H1 (cell line): ENCODE measurements at regions not wholly inside any gene's neighbourhood (a gene's known extent, or its start where the extent isn't known, plus 50 kb on each side); places are given as distances from the start of the nearest gene placed in this dataset.

Experiments
- CTCF ChIA-PET: fragments of 300-600 bp; sonication (Branson Sonifier 250); formaldehyde crosslinking; loops from one replicate; lab custom pipeline; 2021; ENCODE audit not compliant: partially characterized antibody; lab: Charles Lee
- POLR2A ChIA-PET: fragments of 300-600 bp; sonication (Branson Sonifier 250); formaldehyde crosslinking; loops from one replicate; lab custom pipeline; 2021; ENCODE audit warnings: inconsistent platforms; ENCODE audit not compliant: partially characterized antibody; lab: Charles Lee
- DNase-seq, 2 experiments: peaks; one replicate each; pipeline versions ENCODE4 v3.0.0 to v3.0.0-alpha.2; 2010 to 2022; ENCODE audit warnings: low spot score in 2 of 2, low read depth in 1 of 2, mixed read lengths in 1 of 2
- FAIRE-seq: peaks from 2 replicates; lab custom pipeline; 2011; peaks lifted over from hg19 to GRCh38; lab: Jason Lieb, UNC
- H2AFZ ChIP-seq: 2 replicates; pipeline ENCODE4 v1.8.1; 2012; ENCODE audit warnings: low read length, inconsistent platforms
- H2AK5ac ChIP-seq: 2 replicates; pipeline ENCODE4 v1.6.1; 2013; ENCODE audit warnings: low read depth, low read length
- H2BK120ac ChIP-seq: replicated peaks from 2 replicates; pipeline ENCODE3; 2013; ENCODE audit warnings: low read depth, low read length, inconsistent platforms
- H2BK12ac ChIP-seq: 2 replicates; pipeline ENCODE4 v1.6.1; 2013; ENCODE audit warnings: low read depth, low read length
- H2BK15ac ChIP-seq: 2 replicates; pipeline ENCODE4 v1.6.1; 2013; ENCODE audit warnings: low read length
- H2BK20ac ChIP-seq: 2 replicates; pipeline ENCODE4 v1.6.1; 2013; ENCODE audit warnings: low read length
- H2BK5ac ChIP-seq: 2 replicates; pipeline ENCODE4 v1.6.1; 2013; ENCODE audit warnings: low read depth, low read length
- H3K14ac ChIP-seq: 2 replicates; pipeline ENCODE4 v1.6.1; 2013; ENCODE audit warnings: inconsistent platforms; ENCODE audit not compliant: insufficient read length
- H3K18ac ChIP-seq: 2 replicates; pipeline ENCODE4 v1.6.1; 2013; ENCODE audit warnings: low read length; ENCODE audit errors: extremely low read depth
- H3K23ac ChIP-seq: 2 replicates; pipeline ENCODE4 v1.6.1; 2013; ENCODE audit warnings: inconsistent platforms; ENCODE audit not compliant: insufficient read length
- H3K23me2 ChIP-seq: 2 replicates; pipeline ENCODE4 v1.6.1; 2013; ENCODE audit warnings: low read depth, low read length
- H3K27ac ChIP-seq: 2 replicates; pipeline ENCODE4 v1.6.1; 2011; ENCODE audit warnings: low read depth, low read length, inconsistent platforms
- H3K27me3 ChIP-seq, 4 experiments: replicated peaks in 1 of 4; 1 replicate in 1 of 4; 2 replicates in 3 of 4; pipeline versions ENCODE4 v1.6.1 to v1.8.1; 2011 to 2013; ENCODE audit warnings: low read length in 3 of 4, mild to moderate bottlenecking in 3 of 4, inconsistent platforms in 2 of 4, mixed read lengths in 2 of 4, moderate library complexity in 1 of 4; ENCODE audit not compliant: control insufficient read depth in 3 of 4, insufficient read depth in 3 of 4; ENCODE audit errors: extremely low read depth in 1 of 4
- H3K36me3 ChIP-seq, 4 experiments: 2 replicates each; pipeline versions ENCODE4 v1.6.1 to v1.8.1; 2011 to 2013; ENCODE audit warnings: mild to moderate bottlenecking in 4 of 4, low read length in 3 of 4, moderate library complexity in 2 of 4, control low read depth in 1 of 4, inconsistent platforms in 1 of 4; ENCODE audit not compliant: insufficient read depth in 4 of 4, control insufficient read depth in 2 of 4
- H3K4ac ChIP-seq: replicated peaks from 2 replicates; pipeline ENCODE3; 2013; ENCODE audit warnings: low read length, low read depth, mixed read lengths, inconsistent platforms; ENCODE audit not compliant: insufficient read length
- H3K4me1 ChIP-seq, 4 experiments: replicated peaks in 1 of 4; 1 replicate in 1 of 4; 2 replicates in 3 of 4; pipeline versions ENCODE4 v1.6.1 to v1.8.1; 2011 to 2013; ENCODE audit warnings: low read length in 3 of 4, inconsistent platforms in 2 of 4, mixed read lengths in 1 of 4; ENCODE audit not compliant: insufficient read depth in 4 of 4, control insufficient read depth in 3 of 4
- H3K4me2 ChIP-seq, 2 experiments: 2 replicates each; pipeline versions ENCODE4 v1.6.1 to v1.8.1; 2011 to 2013; ENCODE audit warnings: low read depth in 2 of 2, low read length in 2 of 2, control low read depth in 1 of 2, inconsistent platforms in 1 of 2, mild to moderate bottlenecking in 1 of 2; ENCODE audit not compliant: insufficient read depth in 1 of 2
- H3K4me3 ChIP-seq, 4 experiments: fragments of 200-600, 300-600 bp in 1 of 4; sonication (generic), shearing (Covaris generic), sonication (Bioruptor Twin) in 1 of 4; 2 replicates each; pipeline versions ENCODE4 v1.5.1 to v1.8.1; 2011 to 2016; ENCODE audit warnings: low read length in 4 of 4, low read depth in 3 of 4, control low read depth in 2 of 4, inconsistent platforms in 2 of 4, mild to moderate bottlenecking in 2 of 4, mixed read lengths in 1 of 4, moderate library complexity in 1 of 4; ENCODE audit not compliant: insufficient read depth in 2 of 4; ENCODE audit errors: extremely low read depth in 1 of 4
- H3K56ac ChIP-seq: replicated peaks from 2 replicates; pipeline ENCODE3; 2013; ENCODE audit warnings: low read depth, mild to moderate bottlenecking, mixed read lengths, low read length, inconsistent platforms; ENCODE audit not compliant: insufficient read length
- H3K79me1 ChIP-seq: 2 replicates; pipeline ENCODE4 v1.6.1; 2013; ENCODE audit warnings: low read depth, low read length, control low read depth
- H3K79me2 ChIP-seq, 2 experiments: 2 replicates each; pipeline versions ENCODE4 v1.6.1 to v1.8.1; 2012 to 2013; ENCODE audit warnings: low read length in 2 of 2, mild to moderate bottlenecking in 2 of 2, inconsistent platforms in 1 of 2; ENCODE audit not compliant: insufficient read depth in 2 of 2, control insufficient read depth in 1 of 2
- H3K9ac ChIP-seq, 4 experiments: replicated peaks in 1 of 4; 1 replicate in 1 of 4; 2 replicates in 3 of 4; pipeline versions ENCODE4 v1.6.1 to v1.8.1; 2011 to 2013; ENCODE audit warnings: low read depth in 3 of 4, low read length in 3 of 4, control low read depth in 2 of 4, mild to moderate bottlenecking in 2 of 4, moderate library complexity in 2 of 4, inconsistent platforms in 1 of 4; ENCODE audit errors: extremely low read depth in 1 of 4
- H3K9me3 ChIP-seq, 2 experiments: 2 replicates each; pipeline versions ENCODE4 v1.6.1 to v1.8.1; 2012 to 2013; ENCODE audit warnings: mild to moderate bottlenecking in 2 of 2, moderate library complexity in 2 of 2, control low read depth in 1 of 2, inconsistent platforms in 1 of 2, low read depth in 1 of 2, low read length in 1 of 2, mixed read lengths in 1 of 2; ENCODE audit not compliant: insufficient read depth in 2 of 2
- H4K20me1 ChIP-seq, 2 experiments: replicated peaks in 1 of 2; 2 replicates each; pipeline versions ENCODE3 to v1.8.1; 2011 to 2013; ENCODE audit warnings: inconsistent platforms in 2 of 2, low read length in 2 of 2, mild to moderate bottlenecking in 1 of 2; ENCODE audit not compliant: insufficient read depth in 2 of 2, control insufficient read depth in 1 of 2
- H4K5ac ChIP-seq: 2 replicates; pipeline ENCODE4 v1.6.1; 2013; ENCODE audit warnings: low read length, low read depth, mixed read lengths, inconsistent platforms; ENCODE audit not compliant: insufficient read length
- H4K8ac ChIP-seq: 2 replicates; pipeline ENCODE4 v1.8.0; 2013; ENCODE audit warnings: mild to moderate bottlenecking, moderate library complexity, low read length, inconsistent platforms; ENCODE audit not compliant: insufficient read depth; ENCODE audit errors: extremely low read depth
- H4K91ac ChIP-seq: replicated peaks from 2 replicates; pipeline ENCODE3; 2013; ENCODE audit warnings: low read length, mixed read lengths, inconsistent platforms; ENCODE audit not compliant: insufficient read length
- CBX8 ChIP-seq: fragments of 300-800, 300-1000 bp; sonication (generic); IDR thresholded peaks from 2 replicates; pipeline ENCODE4 v1.7.1; 2016; ENCODE audit warnings: low read depth, low read length, borderline replicate concordance
- JUN ChIP-seq: IDR thresholded peaks from 2 replicates; pipeline ENCODE4 v1.6.1; 2011; ENCODE audit warnings: low read depth, mild to moderate bottlenecking, improper control_type of control experiment, low read length
- MAFK ChIP-seq: IDR thresholded peaks from 2 replicates; pipeline ENCODE4 v1.6.1; 2012; ENCODE audit warnings: low read depth, mild to moderate bottlenecking, improper control_type of control experiment, low read length
- POLR2AphosphoS5 ChIP-seq: IDR thresholded peaks from 2 replicates; pipeline ENCODE4 v1.6.1; 2011; ENCODE audit warnings: low read depth, low read length
- POU5F1 ChIP-seq: IDR thresholded peaks from 2 replicates; pipeline ENCODE4 v1.6.1; 2011; ENCODE audit warnings: low read depth, mild to moderate bottlenecking, low read length, moderate library complexity
- RFX5 ChIP-seq: IDR thresholded peaks from 2 replicates; pipeline ENCODE4 v1.6.1; 2011; ENCODE audit warnings: low read depth, low read length, improper control_type of control experiment, borderline replicate concordance
- SIX5 ChIP-seq: IDR thresholded peaks from 2 replicates; pipeline ENCODE4 v1.6.1; 2011; ENCODE audit warnings: mild to moderate bottlenecking, low read depth, low read length
- SP4 ChIP-seq: IDR thresholded peaks from 2 replicates; pipeline ENCODE4 v1.6.1; 2012; ENCODE audit warnings: low read length, inconsistent platforms
- SRF ChIP-seq: IDR thresholded peaks from 2 replicates; pipeline ENCODE4 v1.6.1; 2011; ENCODE audit warnings: mild to moderate bottlenecking, low read depth, low read length, moderate library complexity
- TBP ChIP-seq: IDR thresholded peaks from 2 replicates; pipeline ENCODE4 v1.6.1; 2011; ENCODE audit warnings: low read depth, low read length, improper control_type of control experiment
- WGBS, 2 experiments: shearing (Covaris generic) in 1 of 2; methylation state at CpG; one replicate each; pipeline versions ENCODE4 v1.1.6 to v1.1.7; 2013 to 2015; ENCODE audit warnings: low lambda C conversion rate in 2 of 2, mixed read lengths in 2 of 2, inconsistent platforms in 1 of 2, low coverage in 1 of 2, missing lambda C conversion rate in 1 of 2; ENCODE audit not compliant: insufficient replicate concordance in 2 of 2, insufficient coverage in 1 of 2, insufficient read length in 1 of 2; ENCODE audit errors: extremely low coverage in 1 of 2, missing lambda C conversion rate in 1 of 2; 5-methylcytosine and 5-hydroxymethylcytosine counted together
- TF ChIP-seq, protein P1 (sequence below): IDR thresholded peaks from 2 replicates; pipeline ENCODE4 v1.6.1; 2012; ENCODE audit warnings: low read length, inconsistent platforms

DNA sequence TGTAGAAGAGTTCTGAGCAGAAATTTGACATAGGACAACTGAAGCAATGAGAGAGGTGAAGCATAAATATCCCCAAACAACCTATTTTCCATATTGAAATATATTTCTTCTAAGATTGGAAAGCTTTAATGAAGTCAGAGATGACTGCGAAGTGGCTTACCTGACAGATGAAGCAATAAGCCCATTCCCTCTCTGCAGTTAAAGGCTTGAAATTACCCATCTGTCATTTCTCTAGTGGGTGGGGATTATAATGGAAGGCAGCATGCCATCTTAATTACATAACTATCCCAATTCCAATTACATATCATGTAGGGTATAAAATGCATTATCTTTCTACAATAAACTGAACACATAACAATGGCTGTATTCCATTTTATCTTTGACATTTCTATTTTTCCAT, 1070.5 kb downstream of the SI start:
- Histone ChIP-seq H3K9ac (no peak overlapping the region), H3K56ac (no peak overlapping the region), H3K36me3 (no peaks in the 10 kb centered on the region), H3K79me2 (no peaks in the 10 kb centered on the region), H4K5ac (no peak overlapping the region), H3K27ac (no peak overlapping the region), H4K8ac (no peak overlapping the region), H4K20me1 (no peaks in the 10 kb centered on the region), H2BK12ac (no peak overlapping the region), H3K23ac (no peak overlapping the region), H2BK20ac (no peak overlapping the region), H2AK5ac (no peak overlapping the region), H2BK15ac (no peak overlapping the region), H3K79me1 (no peaks in the 10 kb centered on the region), H3K27me3 (no peaks in the 10 kb centered on the region), H3K18ac (no peak overlapping the region), H3K4me3 (no peak overlapping the region), H3K9me3 (peaks cover 0 to 5% of the 10 kb centered on the region in 2 experiments; a peak in 1 of 4 replicates), H3K4ac (no peak overlapping the region), H3K23me2 (no peaks in the 10 kb centered on the region), H3K14ac (no peak overlapping the region), H2AFZ (no peak overlapping the region), H3K4me1 (no peaks in the 10 kb centered on the region), H4K91ac (no peak overlapping the region), H3K4me2 (no peak overlapping the region), H2BK120ac (no peak overlapping the region), H2BK5ac (no peak overlapping the region)
- 88% methylated on average over 1 of the region's 1 CpG; no CpG with 5 or more reads in 1 of the 2 experiments for WGBS, 2 experiments
- ChIA-PET POLR2A (no interaction called here), CTCF (no interaction called here)
- FAIRE-seq (no peak), DNase-seq (no peak)
- TF ChIP-seq SIX5 = no peak
- no peak for TF ChIP-seq POLR2AphosphoS5
- TF ChIP-seq SRF = no peak
- TF ChIP-seq POU5F1 = no peak
- TF ChIP-seq, protein P1, sequence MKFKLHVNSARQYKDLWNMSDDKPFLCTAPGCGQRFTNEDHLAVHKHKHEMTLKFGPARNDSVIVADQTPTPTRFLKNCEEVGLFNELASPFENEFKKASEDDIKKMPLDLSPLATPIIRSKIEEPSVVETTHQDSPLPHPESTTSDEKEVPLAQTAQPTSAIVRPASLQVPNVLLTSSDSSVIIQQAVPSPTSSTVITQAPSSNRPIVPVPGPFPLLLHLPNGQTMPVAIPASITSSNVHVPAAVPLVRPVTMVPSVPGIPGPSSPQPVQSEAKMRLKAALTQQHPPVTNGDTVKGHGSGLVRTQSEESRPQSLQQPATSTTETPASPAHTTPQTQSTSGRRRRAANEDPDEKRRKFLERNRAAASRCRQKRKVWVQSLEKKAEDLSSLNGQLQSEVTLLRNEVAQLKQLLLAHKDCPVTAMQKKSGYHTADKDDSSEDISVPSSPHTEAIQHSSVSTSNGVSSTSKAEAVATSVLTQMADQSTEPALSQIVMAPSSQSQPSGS = no peak
- TF ChIP-seq SP4 = no peak
- no peak for TF ChIP-seq MAFK
- no peak for TF ChIP-seq RFX5
- no peak for TF ChIP-seq TBP
- no peak for TF ChIP-seq CBX8
- TF ChIP-seq JUN = no peak
